ENCODE measurements at regions not wholly inside any gene's neighbourhood (a gene's known extent, or its start where the extent isn't known, plus 50 kb on each side); places are given as distances from the start of the nearest gene placed in this dataset.

- TF ChIP-seq ZNF644 (CRISPR knock-in tag; IDR thresholded peaks at IDR 0.05; ENCODE audit: low read depth) (peak; percentile 58; the same call in 1 of the 2 replicates), ZMYM3 (CRISPR knock-in tag; IDR thresholded peaks at IDR 0.05) (peak; percentile 81), NKX3-1 (CRISPR knock-in tag; IDR thresholded peaks at IDR 0.05) (no peak), NR2F6 (IDR thresholded peaks at IDR 0.05) (no peak), NR2F6 (CRISPR knock-in tag; IDR thresholded peaks at IDR 0.05) (peak; percentile 43), ZFP62 (CRISPR knock-in tag; IDR thresholded peaks at IDR 0.05) (no peak), RFX5 (IDR thresholded peaks at IDR 0.05; ENCODE audit: low read depth, low read length) (no peak), GATA4 (IDR thresholded peaks at IDR 0.05; ENCODE audit: borderline replicate concordance, low read depth) (no peak; the same call in 1 of the 2 replicates), ZBTB25 (CRISPR knock-in tag; IDR thresholded peaks at IDR 0.05) (no peak), DRAP1 (CRISPR knock-in tag; IDR thresholded peaks at IDR 0.05) (peak; percentile 55), GTF3A (CRISPR knock-in tag; conservative IDR thresholded peaks at IDR 0.05) (0 out of 2 replicates have a peak, but pooled peaks have one; percentile 56), ZNF678 (CRISPR knock-in tag; IDR thresholded peaks at IDR 0.05) (0 out of 2 replicates have a peak, but pooled peaks have one; percentile 40), ONECUT2 (CRISPR knock-in tag; IDR thresholded peaks at IDR 0.05) (no peak), ZNF547 (CRISPR knock-in tag; IDR thresholded peaks at IDR 0.05) (0 out of 2 replicates have a peak, but pooled peaks have one; percentile 16), TEF (CRISPR knock-in tag; IDR thresholded peaks at IDR 0.05) (no peak), ERF (CRISPR knock-in tag; IDR thresholded peaks at IDR 0.05) (peak; percentile 74; the same call in 1 of the 2 replicates), SKIL (CRISPR knock-in tag; IDR thresholded peaks at IDR 0.05; ENCODE audit: borderline replicate concordance) (no peak), GTF2F1 (IDR thresholded peaks at IDR 0.05; ENCODE audit: low read length) (no peak), ZFYVE20 (CRISPR knock-in tag; IDR thresholded peaks at IDR 0.05; ENCODE audit: borderline replicate concordance, low read depth) (no peak), ZNF557 (CRISPR knock-in tag; IDR thresholded peaks at IDR 0.05) (no peak), ZNF281 (CRISPR knock-in tag; IDR thresholded peaks at IDR 0.05; ENCODE audit: borderline replicate concordance) (no peak; the same call in 1 of the 2 replicates), HHEX (CRISPR knock-in tag; IDR thresholded peaks at IDR 0.05) (no peak), JUN (CRISPR knock-in tag; IDR thresholded peaks at IDR 0.05) (peak; percentile 37; the same call in 1 of the 2 replicates), ZNF17 (CRISPR knock-in tag; IDR thresholded peaks at IDR 0.05) (no peak), SNRNP70 (IDR thresholded peaks at IDR 0.05; ENCODE audit: low read depth, low read length) (no peak), PHB2 (IDR thresholded peaks at IDR 0.05; ENCODE audit: partially characterized antibody) (no peak), ZNF124 (CRISPR knock-in tag; IDR thresholded peaks at IDR 0.05) (no peak)
These were observed 76.4 kb upstream of the SLC45A1 start (continued) for GRCh38 chr1:8241417-8242014.
